GM18499 (cell line): ENCODE measurements at regions not wholly inside any gene's neighbourhood (a gene's known extent, or its start where the extent isn't known, plus 50 kb on each side); places are given as distances from the start of the nearest gene placed in this dataset.

Experiments used
- ATAC-seq: cut with Tn5 transposase; IDR thresholded peaks from one replicate; pipeline ENCODE4 v1.9.1; 2021; ENCODE audit warnings: moderate number of reproducible peaks; ENCODE audit not compliant: insufficient read depth, unreplicated experiment

- no peak for ATAC-seq
Measured at GRCh38 chr16:86322283-86322682, 188.0 kb upstream of the FOXF1 start.

GRCh38 chr16:86322806-86323205 lies 187.5 kb upstream of the FOXF1 start:
- ATAC-seq: no peak

GRCh38 chr16:86324320-86324719 lies 186.0 kb upstream of the FOXF1 start:
- ATAC-seq: no peak

GRCh38 chr16:86325360-86325759 lies 185.0 kb upstream of the FOXF1 start:
- ATAC-seq: no peak

GRCh38 chr16:86325895-86326294 lies 184.4 kb upstream of the FOXF1 start:
- no peak for ATAC-seq

GRCh38 chr16:86327321-86327720 lies 183.0 kb upstream of the FOXF1 start:
- no peak for ATAC-seq

GRCh38 chr16:86330906-86331305 lies 179.4 kb upstream of the FOXF1 start:
- ATAC-seq: no peak

GRCh38 chr16:86334079-86334635 lies 176.2 kb upstream of the FOXF1 start:
- no peak for ATAC-seq

GRCh38 chr16:86335266-86336172 lies 174.8 kb upstream of the FOXF1 start:
- ATAC-seq: no peak

GRCh38 chr16:86337138-86337537 lies 173.2 kb upstream of the FOXF1 start:
- ATAC-seq: no peak

GRCh38 chr16:86337581-86338402 lies 172.5 kb upstream of the FOXF1 start:
- ATAC-seq: no peak

- ATAC-seq: no peak
Measured at GRCh38 chr16:86338403-86339115, 171.8 kb upstream of the FOXF1 start.

- no peak for ATAC-seq
Measured at GRCh38 chr16:86342161-86342834, 168.0 kb upstream of the FOXF1 start.

- ATAC-seq: no peak
Measured at GRCh38 chr16:86343027-86343795, 167.1 kb upstream of the FOXF1 start.

- no peak for ATAC-seq
Measured at GRCh38 chr16:86343796-86344585, 166.3 kb upstream of the FOXF1 start.

GRCh38 chr16:86344586-86344871 lies 165.8 kb upstream of the FOXF1 start:
- ATAC-seq: no peak

- ATAC-seq: no peak
Measured at GRCh38 chr16:86344881-86345280, 165.4 kb upstream of the FOXF1 start.

- ATAC-seq: no peak
Measured at GRCh38 chr16:86345516-86345915, 164.8 kb upstream of the FOXF1 start.

GRCh38 chr16:86346034-86346433 lies 164.3 kb upstream of the FOXF1 start:
- ATAC-seq: no peak
